ENCODE measurements at regions not wholly inside any gene's neighbourhood (a gene's known extent, or its start where the extent isn't known, plus 50 kb on each side); places are given as distances from the start of the nearest gene placed in this dataset.

DNA sequence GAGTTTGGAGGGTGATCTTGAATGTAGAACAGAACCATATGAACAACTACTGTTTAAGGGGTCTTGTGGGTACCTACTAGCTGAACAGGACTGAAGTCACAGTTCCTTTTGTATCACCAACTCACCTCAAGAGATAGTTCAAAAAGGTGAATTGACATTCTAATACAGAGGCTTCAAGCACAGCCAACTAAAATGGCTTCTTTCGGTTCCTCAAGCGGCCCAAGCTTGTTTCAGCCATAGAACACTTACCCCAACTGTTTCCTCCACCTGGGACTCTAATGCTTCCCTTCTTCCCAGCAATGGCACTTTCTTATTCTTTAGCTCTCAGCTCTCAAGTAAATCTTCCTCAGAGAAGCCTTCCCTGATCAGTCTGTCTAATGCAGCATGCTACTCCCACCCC lies 277.5 kb upstream of the GK2 start:
- DNase-seq (ENCODE audit: low read depth, low spot score), result no peak
- in situ Hi-C loops (cut with HindIII; ENCODE audit: low sequenced_read_pairs), result no loop called here
- H3K4me3 ChIP-seq (ENCODE audit: low read depth, low read length), result no peak overlapping the region
- TF ChIP-seq, protein P1, sequence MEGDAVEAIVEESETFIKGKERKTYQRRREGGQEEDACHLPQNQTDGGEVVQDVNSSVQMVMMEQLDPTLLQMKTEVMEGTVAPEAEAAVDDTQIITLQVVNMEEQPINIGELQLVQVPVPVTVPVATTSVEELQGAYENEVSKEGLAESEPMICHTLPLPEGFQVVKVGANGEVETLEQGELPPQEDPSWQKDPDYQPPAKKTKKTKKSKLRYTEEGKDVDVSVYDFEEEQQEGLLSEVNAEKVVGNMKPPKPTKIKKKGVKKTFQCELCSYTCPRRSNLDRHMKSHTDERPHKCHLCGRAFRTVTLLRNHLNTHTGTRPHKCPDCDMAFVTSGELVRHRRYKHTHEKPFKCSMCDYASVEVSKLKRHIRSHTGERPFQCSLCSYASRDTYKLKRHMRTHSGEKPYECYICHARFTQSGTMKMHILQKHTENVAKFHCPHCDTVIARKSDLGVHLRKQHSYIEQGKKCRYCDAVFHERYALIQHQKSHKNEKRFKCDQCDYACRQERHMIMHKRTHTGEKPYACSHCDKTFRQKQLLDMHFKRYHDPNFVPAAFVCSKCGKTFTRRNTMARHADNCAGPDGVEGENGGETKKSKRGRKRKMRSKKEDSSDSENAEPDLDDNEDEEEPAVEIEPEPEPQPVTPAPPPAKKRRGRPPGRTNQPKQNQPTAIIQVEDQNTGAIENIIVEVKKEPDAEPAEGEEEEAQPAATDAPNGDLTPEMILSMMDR (IDR thresholded peaks at IDR 0.05; ENCODE audit: low read depth, low read length), result no peak

DNA sequence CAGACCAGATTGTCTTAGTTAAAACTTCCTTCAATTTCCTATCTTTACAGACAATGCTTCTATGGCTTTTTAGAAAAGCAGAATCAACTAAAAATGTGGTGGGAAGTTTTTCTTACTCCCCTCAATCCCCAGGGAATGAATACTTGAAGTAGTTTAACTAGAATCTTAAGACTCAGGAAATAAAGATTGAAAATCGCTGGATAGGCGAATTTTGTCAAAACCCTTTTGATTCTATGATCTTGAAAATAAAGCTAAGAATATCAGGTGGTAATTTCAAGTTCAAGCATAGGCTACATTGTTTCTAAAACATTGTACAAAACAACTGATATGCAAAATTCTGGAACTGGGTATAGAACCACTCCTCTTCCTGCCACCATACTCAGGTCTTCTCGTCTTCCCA lies 276.5 kb upstream of the GK2 start:
- H3K4me3 ChIP-seq (ENCODE audit: low read depth, low read length), result no peak overlapping the region
- TF ChIP-seq, protein P1 (IDR thresholded peaks at IDR 0.05; ENCODE audit: low read depth, low read length), result no peak
- in situ Hi-C loops (cut with HindIII; ENCODE audit: low sequenced_read_pairs), result no loop called here
- no peak for DNase-seq (ENCODE audit: low read depth, low spot score)

DNA sequence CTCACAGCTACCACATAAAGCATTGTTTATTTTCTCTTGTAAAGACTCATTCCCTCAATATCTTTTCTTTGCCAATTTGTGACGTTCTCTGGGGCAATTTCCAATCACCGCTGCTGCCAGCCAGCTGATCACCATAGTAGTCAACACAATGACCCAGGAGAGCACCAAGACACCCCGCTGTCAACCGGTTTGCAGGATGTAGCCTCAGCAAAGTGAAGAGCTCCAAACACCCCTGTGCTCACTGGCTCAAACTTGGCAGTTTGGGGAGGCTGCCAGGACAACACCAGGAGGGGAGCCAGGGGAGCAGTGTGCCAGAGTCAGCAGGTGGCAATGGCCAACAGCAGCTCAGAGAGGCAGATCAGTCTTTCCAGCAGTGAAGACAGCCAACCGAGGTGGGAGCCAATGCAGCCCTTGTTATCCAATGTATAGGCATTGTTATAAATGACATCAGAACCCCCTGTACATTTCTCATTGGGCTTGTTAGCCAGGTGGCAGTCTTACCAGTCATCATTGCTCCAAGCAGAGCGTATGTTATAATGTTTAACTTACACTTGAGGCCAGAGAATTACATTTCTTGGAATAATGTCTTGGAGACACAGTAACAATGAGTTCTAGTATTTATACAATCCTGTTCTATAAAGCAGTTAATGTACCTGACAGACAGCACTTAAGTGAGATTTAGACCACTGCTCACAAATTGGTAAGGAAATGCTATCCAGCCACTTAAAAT lies 274.9 kb upstream of the GK2 start:
- DNase-seq (ENCODE audit: low read depth, low spot score), result peak; percentile 75
- TF ChIP-seq, protein P1 (IDR thresholded peaks at IDR 0.05; ENCODE audit: low read depth, low read length), result no peak
- in situ Hi-C loops (cut with HindIII; ENCODE audit: low sequenced_read_pairs), result no loop called here
- no peak overlapping the region for H3K4me3 ChIP-seq (ENCODE audit: low read depth, low read length)

DNA sequence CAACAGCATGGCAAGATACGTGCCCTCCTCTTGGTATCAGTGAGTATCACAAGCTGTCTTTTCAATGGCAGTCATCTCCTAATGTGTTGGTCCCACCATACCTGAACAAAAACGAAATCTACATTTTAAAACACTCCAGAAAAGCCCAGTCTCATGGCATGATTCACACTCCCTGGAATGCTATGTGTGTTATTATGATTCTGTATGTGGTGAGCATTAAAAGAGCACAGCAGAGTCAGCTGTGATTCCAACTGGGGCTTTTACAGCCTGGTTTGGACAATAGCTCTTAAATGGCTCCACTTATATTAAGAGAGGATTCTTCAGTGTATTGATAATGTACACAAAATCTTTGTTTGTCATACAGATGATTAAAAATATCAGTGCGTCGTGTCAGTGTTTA lies 274.1 kb upstream of the GK2 start:
- TF ChIP-seq, protein P1 (IDR thresholded peaks at IDR 0.05; ENCODE audit: low read depth, low read length), result no peak
- H3K4me3 ChIP-seq (ENCODE audit: low read depth, low read length), result no peak overlapping the region
- peak; percentile 62 for DNase-seq (ENCODE audit: low read depth, low spot score)
- in situ Hi-C loops (cut with HindIII; ENCODE audit: low sequenced_read_pairs), result no loop called here

DNA sequence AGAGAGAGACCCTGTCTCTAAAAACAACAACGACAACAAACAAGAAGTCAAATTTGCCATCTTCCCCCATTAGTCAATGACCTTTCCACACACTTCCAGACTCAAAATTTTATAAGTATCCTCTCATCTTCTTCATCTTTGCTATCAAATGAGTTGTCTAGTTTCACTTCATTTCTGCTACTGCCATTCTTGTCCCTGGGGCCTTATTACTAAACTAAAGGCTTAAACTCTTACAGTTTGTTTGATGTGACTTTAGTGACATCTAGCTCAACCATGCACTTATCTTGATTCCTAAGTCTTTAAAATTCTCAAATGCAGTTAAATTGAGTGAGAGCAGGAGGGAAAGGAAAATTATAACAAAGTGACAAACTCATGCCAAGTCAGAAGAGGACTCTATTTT lies 271.8 kb upstream of the GK2 start:
- in situ Hi-C loops (cut with HindIII; ENCODE audit: low sequenced_read_pairs), result no loop called here
- DNase-seq (ENCODE audit: low read depth, low spot score), result no peak
- H3K4me3 ChIP-seq (ENCODE audit: low read depth, low read length), result no peak overlapping the region
- TF ChIP-seq, protein P1 (IDR thresholded peaks at IDR 0.05; ENCODE audit: low read depth, low read length), result no peak

DNA sequence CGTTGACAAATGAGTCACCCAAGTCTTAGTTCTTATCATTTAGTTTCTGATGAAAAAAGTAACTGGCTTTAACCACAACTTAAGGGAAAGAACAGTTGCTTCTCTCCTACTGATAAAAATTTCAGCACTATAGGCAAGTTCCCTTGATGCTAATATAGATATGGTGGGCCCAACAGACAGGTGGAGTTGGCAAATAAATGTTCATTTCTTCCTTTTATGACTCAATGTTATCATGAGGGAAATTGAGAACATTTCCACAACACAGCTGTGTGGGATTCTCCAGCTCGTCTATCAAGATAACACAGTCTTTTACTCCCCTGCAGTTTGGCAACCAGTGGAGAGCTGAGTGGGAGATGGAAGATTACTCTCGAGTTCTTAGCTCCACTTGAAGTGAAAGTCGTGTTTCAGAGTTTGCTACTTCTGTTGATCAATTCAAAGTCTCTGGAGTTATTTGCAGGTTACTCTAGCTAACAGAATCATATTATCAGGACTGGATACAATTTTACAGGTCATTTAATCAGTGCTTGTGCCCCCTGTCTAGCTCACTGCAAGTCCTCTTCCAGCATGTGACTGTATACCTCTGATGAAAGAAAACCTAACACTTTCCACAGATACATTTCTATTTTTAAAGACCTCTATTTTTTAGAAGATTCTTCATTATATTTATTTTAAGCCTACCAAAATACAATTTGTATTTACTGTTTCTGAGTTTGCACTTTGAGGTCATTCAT lies 270.6 kb upstream of the GK2 start:
- in situ Hi-C loops (cut with HindIII; ENCODE audit: low sequenced_read_pairs), result no loop called here
- TF ChIP-seq, protein P1 (IDR thresholded peaks at IDR 0.05; ENCODE audit: low read depth, low read length), result no peak
- DNase-seq (ENCODE audit: low read depth, low spot score), result peak; percentile 32
- no peak overlapping the region for H3K4me3 ChIP-seq (ENCODE audit: low read depth, low read length)

Measured in astrocyte of the spinal cord (primary cell).